ENCODE measurements at regions not wholly inside any gene's neighbourhood (a gene's known extent, or its start where the extent isn't known, plus 50 kb on each side); places are given as distances from the start of the nearest gene placed in this dataset.

- Histone ChIP-seq H3K27me3 (ENCODE audit: insufficient read depth) (no peaks in the 10 kb centered on the region), H3K79me2 (ENCODE audit: insufficient read depth) (no peaks in the 10 kb centered on the region), H3K9ac (no peak overlapping the region), H3F3A (replicated peaks; ENCODE audit: insufficient read depth) (no peaks in the 10 kb centered on the region), H3K4me2 (no peak overlapping the region), H3K9me2 (no peaks in the 10 kb centered on the region), H2AFZ (ENCODE audit: low read depth) (no peak overlapping the region), H3K36me3 (replicated peaks in 1 of 2; ENCODE audit: control insufficient read depth in 1 of 2, insufficient read depth in 2 of 2, low read length in 1 of 2) (no peaks in the 10 kb centered on the region), H4K20me1 (ENCODE audit: insufficient read depth) (no peaks in the 10 kb centered on the region), H3K27ac (ENCODE audit: low read depth in 2 of 2, low read length in 1 of 2) (no peak overlapping the region), H3K9me3 (no peaks in the 10 kb centered on the region), H3K4me1 (ENCODE audit: control insufficient read depth in 1 of 2, insufficient read depth in 2 of 2, low read depth in 1 of 2, low read length in 1 of 2) (no peaks in the 10 kb centered on the region), H3K4me3 (ENCODE audit: low read depth in 2 of 2, low read length in 1 of 2) (no peak overlapping the region)
- CTCF ChIA-PET: no interaction called here
- TF ChIP-seq JUND (IDR thresholded peaks at IDR 0.05) (no peak), NFIC (IDR thresholded peaks at IDR 0.05; ENCODE audit: borderline replicate concordance) (no peak), POLR2AphosphoS5 (IDR thresholded peaks at IDR 0.05; ENCODE audit: low read depth, low read length) (no peak), MAX (IDR thresholded peaks at IDR 0.05; ENCODE audit: low read depth) (no peak), EP300 (IDR thresholded peaks at IDR 0.05; ENCODE audit: borderline replicate concordance in 1 of 2, low read depth in 1 of 2, low read length in 1 of 2) (no peak), GATA2 (CRISPR knock-in tag; IDR thresholded peaks at IDR 0.05) (no peak), FOXM1 (IDR thresholded peaks at IDR 0.05; ENCODE audit: low read depth) (no peak), YY1 (IDR thresholded peaks at IDR 0.05; ENCODE audit: low read depth) (no peak), RFX5 (IDR thresholded peaks at IDR 0.05; ENCODE audit: low read length) (no peak), IRF3 (IDR thresholded peaks at IDR 0.05; ENCODE audit: low read depth, low read length) (no peak), ELF1 (IDR thresholded peaks at IDR 0.05) (no peak), ZBTB33 (IDR thresholded peaks at IDR 0.05; ENCODE audit: borderline replicate concordance, low read depth) (no peak), USF2 (IDR thresholded peaks at IDR 0.05; ENCODE audit: borderline replicate concordance, low read depth, low read length) (no peak), MXI1 (IDR thresholded peaks at IDR 0.05; ENCODE audit: low read depth, low read length) (no peak), NRF1 (IDR thresholded peaks at IDR 0.05; ENCODE audit: low read depth, low read length) (no peak), FOXJ3 (CRISPR knock-in tag; IDR thresholded peaks at IDR 0.05) (no peak)
- POLR2A ChIA-PET: no interaction called here
- WGBS (ENCODE audit: low lambda C conversion rate): 21% methylated on average over 5 of the region's 5 CpGs
- no peak for DNase-seq
Observed at GRCh38 chr4:120435179-120435578, 368.5 kb upstream of the MAD2L1 start.

- Histone ChIP-seq H4K20me1 (ENCODE audit: insufficient read depth) (no peaks in the 10 kb centered on the region), H3K27ac (ENCODE audit: low read depth in 2 of 2, low read length in 1 of 2) (no peak overlapping the region), H3K4me3 (ENCODE audit: low read depth in 2 of 2, low read length in 1 of 2) (no peak overlapping the region), H3K36me3 (replicated peaks in 1 of 2; ENCODE audit: control insufficient read depth in 1 of 2, insufficient read depth in 2 of 2, low read length in 1 of 2) (no peaks in the 10 kb centered on the region), H3F3A (replicated peaks; ENCODE audit: insufficient read depth) (no peaks in the 10 kb centered on the region), H3K9me3 (no peaks in the 10 kb centered on the region), H3K4me1 (ENCODE audit: control insufficient read depth in 1 of 2, insufficient read depth in 2 of 2, low read depth in 1 of 2, low read length in 1 of 2) (no peaks in the 10 kb centered on the region), H3K9me2 (no peaks in the 10 kb centered on the region), H3K27me3 (ENCODE audit: insufficient read depth) (no peaks in the 10 kb centered on the region), H2AFZ (ENCODE audit: low read depth) (no peak overlapping the region), H3K9ac (no peak overlapping the region), H3K4me2 (no peak overlapping the region), H3K79me2 (ENCODE audit: insufficient read depth) (no peaks in the 10 kb centered on the region)
- POLR2A ChIA-PET: no interaction called here
- CTCF ChIA-PET: no interaction called here
- WGBS (ENCODE audit: low lambda C conversion rate): 43% methylated on average over 2 of the region's 2 CpGs
- TF ChIP-seq CHD2 (IDR thresholded peaks at IDR 0.05; ENCODE audit: low read length, partially characterized antibody) (no peak), RFX5 (IDR thresholded peaks at IDR 0.05; ENCODE audit: low read length) (no peak), RXRA (IDR thresholded peaks at IDR 0.05; ENCODE audit: borderline replicate concordance, low read depth) (no peak)
- DNase-seq: no peak
Observed at GRCh38 chr4:120434756-120435155, 368.1 kb upstream of the MAD2L1 start.
